ENCODE measurements at regions not wholly inside any gene's neighbourhood (a gene's known extent, or its start where the extent isn't known, plus 50 kb on each side); places are given as distances from the start of the nearest gene placed in this dataset.

- Histone ChIP-seq H3K9me3 (ENCODE audit: low read length) (no peaks in the 10 kb centered on the region), H3K36me3 (ENCODE audit: insufficient read depth, low read length) (no peaks in the 10 kb centered on the region), H3K27ac (ENCODE audit: low read length) (no peak overlapping the region), H3K9me2 (ENCODE audit: insufficient read depth, low read length) (no peaks in the 10 kb centered on the region), H3K4me3 (ENCODE audit: low read length) (no peak overlapping the region), H3K27me3 (ENCODE audit: insufficient read depth, low read depth, low read length) (no peaks in the 10 kb centered on the region), H3F3A (ENCODE audit: insufficient read depth, low read length, poor library complexity, severe bottlenecking) (no peaks in the 10 kb centered on the region), H3K9ac (ENCODE audit: low read length) (no peak overlapping the region), H3K79me2 (replicated peaks; ENCODE audit: insufficient read depth, low read length) (no peaks in the 10 kb centered on the region), H4K20me1 (ENCODE audit: insufficient read depth) (no peaks in the 10 kb centered on the region), H2AFZ (ENCODE audit: low read depth, low read length) (no peak overlapping the region), H3K4me2 (ENCODE audit: low read length) (no peak overlapping the region)
- TF ChIP-seq TAF1 (IDR thresholded peaks at IDR 0.05; ENCODE audit: low read depth) (no peak), MXI1 (conservative IDR thresholded peaks at IDR 0.05; ENCODE audit: poor library complexity, severe bottlenecking) (no peak), RAD21 (conservative IDR thresholded peaks at IDR 0.05) (no peak)
These were observed 219.5 kb downstream of the URB2 start for GRCh38 chr1:229845410-229846138.

- Histone ChIP-seq H3K9me2 (ENCODE audit: insufficient read depth, low read length) (no peaks in the 10 kb centered on the region), H4K20me1 (ENCODE audit: insufficient read depth) (no peaks in the 10 kb centered on the region), H3K36me3 (ENCODE audit: insufficient read depth, low read length) (no peaks in the 10 kb centered on the region), H3K4me3 (ENCODE audit: low read length) (no peak overlapping the region), H3K4me2 (ENCODE audit: low read length) (no peak overlapping the region), H3K79me2 (replicated peaks; ENCODE audit: insufficient read depth, low read length) (no peaks in the 10 kb centered on the region), H3K9ac (ENCODE audit: low read length) (no peak overlapping the region), H3F3A (ENCODE audit: insufficient read depth, low read length, poor library complexity, severe bottlenecking) (no peaks in the 10 kb centered on the region), H3K9me3 (ENCODE audit: low read length) (no peaks in the 10 kb centered on the region), H2AFZ (ENCODE audit: low read depth, low read length) (no peak overlapping the region), H3K27ac (ENCODE audit: low read length) (no peak overlapping the region), H3K27me3 (ENCODE audit: insufficient read depth, low read depth, low read length) (no peaks in the 10 kb centered on the region)
- TF ChIP-seq EZH2 (IDR thresholded peaks at IDR 0.05; ENCODE audit: borderline replicate concordance, insufficient read depth, low read length, poor library complexity, severe bottlenecking) (no peak), TAF1 (IDR thresholded peaks at IDR 0.05; ENCODE audit: low read depth) (no peak), EP300 (conservative IDR thresholded peaks at IDR 0.05; ENCODE audit: poor library complexity, severe bottlenecking) (no peak), REST (IDR thresholded peaks at IDR 0.05; ENCODE audit: borderline replicate concordance) (no peak), CTCF (IDR thresholded peaks at IDR 0.05; ENCODE audit: poor library complexity, severe bottlenecking) (no peak), POLR2AphosphoS5 (IDR thresholded peaks at IDR 0.05) (no peak), RAD21 (conservative IDR thresholded peaks at IDR 0.05) (no peak), MXI1 (conservative IDR thresholded peaks at IDR 0.05; ENCODE audit: poor library complexity, severe bottlenecking) (no peak), SMC3 (conservative IDR thresholded peaks at IDR 0.05; ENCODE audit: poor library complexity) (no peak)
These were observed 220.3 kb downstream of the URB2 start for GRCh38 chr1:229846351-229846750.
